Glomerular visceral epithelial cell (primary cell): ENCODE measurements at regions not wholly inside any gene's neighbourhood (a gene's known extent, or its start where the extent isn't known, plus 50 kb on each side); places are given as distances from the start of the nearest gene placed in this dataset.
A peak's percentile ranks its signal among the peaks of the same experiment; 100 is the strongest.
"Not testable (repeated sequence)": the region's sequence is repeated elsewhere in the genome, so short reads cannot be mapped to it uniquely, and the experiment has no call there.

ENCODE experiments used
- DNase-seq: peaks from one replicate; pipeline ENCODE4 v3.0.0-alpha.2; 2016; ENCODE audit errors: extremely low spot score

DNA sequence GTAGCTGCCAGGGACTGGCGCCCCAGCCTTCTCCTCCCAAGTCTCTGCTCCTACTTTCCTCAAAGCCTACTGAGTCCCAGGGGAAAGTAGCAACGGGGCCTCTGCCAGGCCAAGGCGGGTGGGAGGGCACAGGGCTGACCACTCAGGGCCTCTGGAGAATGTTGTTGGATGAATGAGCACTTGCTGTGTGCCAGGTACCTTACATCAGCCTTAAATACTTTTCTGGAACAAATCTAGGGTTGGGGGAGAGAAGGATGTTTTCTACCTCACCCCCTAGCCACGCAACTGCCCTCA is 119.3 kb upstream of the ZBTB40 start:
- no peak for DNase-seq

DNA sequence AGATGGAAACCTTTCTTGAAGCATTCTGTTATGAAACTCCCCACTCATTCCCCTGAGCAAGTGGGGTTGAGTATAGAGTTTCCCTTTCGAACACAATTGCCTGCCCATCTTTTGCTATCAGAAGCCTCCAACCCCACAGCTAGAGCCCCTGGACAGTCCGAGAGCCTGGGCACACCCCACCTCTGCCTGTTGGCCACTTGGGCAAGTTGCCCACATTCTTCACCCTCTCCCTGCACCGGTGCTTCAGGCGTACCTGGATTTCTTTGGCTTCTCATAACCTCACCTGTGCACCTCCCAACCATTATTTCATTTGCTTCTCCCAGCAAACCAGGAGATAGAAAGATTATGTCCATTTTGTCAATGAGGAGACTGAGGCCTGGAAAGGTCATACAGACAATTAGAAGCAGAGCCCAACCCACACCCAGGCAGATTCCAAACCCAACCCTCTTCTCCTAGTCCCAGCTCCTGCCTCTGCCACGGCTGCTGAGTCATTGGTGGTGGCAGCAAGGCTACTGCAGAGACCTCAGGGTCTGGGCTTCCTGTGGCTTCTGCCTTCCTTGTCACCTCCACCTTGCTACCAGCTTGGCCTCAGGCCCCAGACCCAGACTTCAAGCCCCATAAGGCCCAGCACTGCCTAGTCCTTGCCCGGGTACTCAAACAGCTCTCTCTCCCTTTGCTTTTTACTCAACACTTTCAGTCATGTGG is 118.7 kb upstream of the ZBTB40 start:
- DNase-seq, result no peak

DNA sequence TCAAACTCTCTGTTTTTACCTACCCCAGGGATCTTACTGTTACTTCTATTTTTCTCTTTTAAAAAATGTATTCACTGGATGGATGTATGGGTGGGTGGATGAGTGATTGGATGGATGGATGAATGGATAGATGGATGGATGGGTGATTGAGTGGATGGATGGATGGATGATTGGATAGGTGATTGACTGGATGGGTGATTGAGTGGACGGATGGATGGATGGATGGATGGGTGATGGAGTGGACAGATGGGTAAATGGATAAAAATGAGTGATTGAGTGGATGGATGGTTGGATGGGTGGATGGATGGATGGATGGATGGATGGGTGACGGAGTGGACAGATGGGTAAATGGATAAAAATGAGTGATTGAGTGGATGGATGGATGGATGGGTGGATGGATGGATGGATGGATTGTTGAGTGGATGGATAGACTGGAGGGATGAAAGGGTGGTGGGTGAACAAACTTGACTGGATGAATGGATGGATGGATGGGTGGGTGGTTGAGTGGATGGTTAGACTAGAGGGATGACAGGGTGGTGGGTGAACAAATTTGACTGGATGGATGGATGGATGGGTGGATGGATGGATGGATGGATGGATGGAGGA is 118.0 kb upstream of the ZBTB40 start:
- DNase-seq, result no peak

DNA sequence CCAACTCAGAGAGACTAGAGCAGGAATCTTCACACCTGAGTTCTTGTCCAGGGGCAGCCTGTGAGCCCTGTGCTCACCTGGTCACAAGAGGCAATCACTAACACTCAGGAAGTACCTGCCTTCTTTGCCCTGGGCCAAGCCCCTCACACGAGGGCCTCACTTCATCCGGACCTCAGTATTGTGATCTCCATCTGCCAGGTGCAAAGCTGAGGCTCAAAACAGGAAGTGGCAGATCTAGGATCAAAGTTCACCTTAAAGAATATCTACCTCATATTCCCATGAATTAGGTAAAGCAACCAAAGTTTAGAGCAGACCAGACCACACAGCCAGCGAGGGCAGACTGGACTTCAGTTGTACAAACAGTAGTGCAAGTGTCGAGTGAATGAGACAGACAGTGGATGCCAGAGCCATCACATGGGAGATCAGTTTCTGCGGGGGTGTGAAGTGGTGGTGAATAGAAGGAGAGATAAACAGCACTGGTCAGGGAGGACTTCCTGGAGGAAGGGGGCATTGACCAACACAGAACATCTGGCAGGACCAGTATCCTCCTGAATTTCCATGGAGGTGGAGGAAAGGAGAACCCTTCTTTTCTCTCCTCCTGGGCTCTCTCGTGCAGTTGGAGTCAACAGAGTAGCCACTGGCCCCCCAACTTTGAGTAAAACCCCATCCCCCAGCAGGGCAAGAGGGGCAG is 116.6 kb upstream of the ZBTB40 start:
- DNase-seq, result no peak

DNA sequence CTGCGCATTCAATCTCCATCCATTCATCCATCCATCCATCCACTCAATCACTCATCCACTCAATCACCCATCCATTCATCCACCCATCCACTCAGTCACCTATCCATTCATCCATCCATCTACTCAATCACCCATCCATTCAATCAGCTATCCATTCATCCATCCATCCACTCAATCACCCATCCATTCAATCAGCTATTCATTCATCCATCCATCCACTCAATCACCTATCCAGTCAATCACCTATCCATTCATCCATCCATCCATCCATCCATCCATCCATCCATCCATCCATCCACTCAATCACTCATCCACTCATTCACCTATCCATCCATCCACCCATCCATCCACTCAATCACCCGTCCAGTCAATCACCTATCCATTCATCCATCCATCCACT is 115.4 kb upstream of the ZBTB40 start:
- not testable (repeated sequence) for DNase-seq

DNA sequence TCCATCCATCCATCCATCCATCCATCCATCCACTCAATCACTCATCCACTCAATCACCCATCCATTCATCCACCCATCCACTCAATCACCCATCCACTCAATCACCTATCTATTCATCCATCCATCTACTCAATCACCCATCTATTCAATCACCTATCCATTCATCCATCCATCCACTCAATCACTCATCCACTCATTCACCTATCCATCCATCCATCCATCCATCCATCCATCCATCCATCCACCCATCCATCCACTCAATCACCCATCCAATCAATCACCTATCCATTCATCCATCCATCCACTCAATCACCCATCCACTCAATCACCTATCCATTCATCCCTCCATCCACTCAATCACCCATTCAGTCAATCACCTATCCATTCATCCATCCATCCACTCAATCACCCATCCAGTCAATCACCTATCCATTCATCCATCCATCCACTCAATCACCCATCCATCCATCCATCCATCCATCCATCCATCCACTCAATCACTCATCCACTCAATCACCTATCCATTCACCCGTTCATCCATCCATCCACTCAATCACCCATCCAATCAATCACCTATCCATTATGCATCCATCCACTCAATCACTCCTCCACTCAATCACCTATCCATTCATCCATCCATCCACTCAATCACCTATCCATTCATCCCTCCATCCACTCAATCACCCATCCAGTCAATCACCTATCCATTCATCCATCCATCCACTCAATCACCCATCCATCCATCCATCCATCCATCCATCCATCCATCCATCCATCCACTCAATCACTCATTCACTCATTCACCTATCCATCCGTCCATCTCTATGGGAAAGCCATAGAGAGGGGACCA is 114.7 kb upstream of the ZBTB40 start:
- not testable (repeated sequence) for DNase-seq

DNA sequence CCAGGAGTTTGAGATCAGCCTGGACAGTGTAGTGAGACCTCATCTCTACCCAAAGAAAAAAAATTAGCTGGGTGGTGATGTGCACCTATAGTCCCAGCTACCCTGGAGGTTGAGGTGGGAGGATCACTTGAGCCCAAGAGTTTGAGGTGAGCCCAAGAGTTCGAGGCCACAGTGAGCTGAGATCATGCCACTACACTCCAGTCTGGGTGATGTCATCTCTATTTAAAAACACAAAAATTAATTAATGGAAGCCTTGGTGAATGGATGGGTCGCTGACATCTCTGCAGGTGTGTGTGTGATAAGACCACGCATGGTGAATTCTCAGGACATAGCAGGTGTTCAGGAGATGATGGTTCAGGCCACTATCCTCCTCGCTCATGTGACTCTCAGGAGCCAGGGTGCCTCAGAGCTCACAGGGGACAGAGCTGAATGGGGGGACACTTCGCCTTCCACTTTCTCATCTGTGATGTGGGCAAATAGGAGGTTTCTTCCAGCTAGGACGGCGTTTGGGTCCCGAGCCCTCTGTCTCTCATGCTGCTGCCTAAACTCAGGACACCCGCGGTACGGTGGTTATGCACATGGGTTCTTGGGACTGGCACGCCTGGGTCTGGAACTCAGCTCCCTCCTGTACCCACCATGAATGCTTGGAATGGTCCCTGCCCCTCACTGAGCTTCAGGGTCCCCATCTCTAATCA is 113.4 kb upstream of the ZBTB40 start:
- no peak for DNase-seq

DNA sequence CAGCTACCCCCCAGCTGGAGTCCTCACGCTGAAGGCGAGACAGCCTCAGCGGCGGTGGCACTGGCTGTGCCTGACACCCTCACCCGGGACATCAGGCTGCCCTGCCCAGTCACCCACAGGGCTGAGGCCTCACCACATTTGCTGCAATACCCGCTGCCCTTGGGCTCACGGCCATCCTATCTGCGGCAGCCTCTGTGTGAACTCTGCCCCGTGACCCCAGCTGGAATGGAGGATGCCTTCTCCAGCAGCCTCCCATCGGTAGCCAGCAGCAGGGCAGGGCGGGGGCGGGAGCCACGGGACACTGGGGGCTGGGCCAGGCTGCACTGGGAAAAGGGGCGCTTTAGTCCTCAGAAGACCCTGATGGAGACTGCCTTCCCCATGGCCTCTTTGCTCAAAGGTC is 112.4 kb upstream of the ZBTB40 start:
- no peak for DNase-seq

DNA sequence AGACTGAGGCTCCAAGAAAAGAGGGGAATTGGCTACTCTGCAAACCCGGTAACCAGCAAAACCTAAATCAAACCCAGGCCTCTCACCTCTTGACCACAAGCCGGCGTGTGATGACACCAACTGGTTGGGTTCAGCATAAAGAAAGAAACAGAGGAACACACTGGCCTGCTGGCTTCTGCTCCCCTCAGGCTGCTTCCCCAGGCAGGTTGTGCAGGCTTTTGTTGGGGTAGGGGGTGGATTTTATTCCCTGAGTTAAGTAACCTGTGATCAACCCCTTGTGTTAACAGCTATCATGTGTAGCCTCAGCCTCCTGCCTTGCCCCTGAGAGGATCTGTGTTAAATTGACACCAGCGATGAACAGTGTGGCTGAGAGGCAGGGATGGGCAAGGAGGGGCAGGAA is 111.6 kb upstream of the ZBTB40 start:
- DNase-seq, result no peak

DNA sequence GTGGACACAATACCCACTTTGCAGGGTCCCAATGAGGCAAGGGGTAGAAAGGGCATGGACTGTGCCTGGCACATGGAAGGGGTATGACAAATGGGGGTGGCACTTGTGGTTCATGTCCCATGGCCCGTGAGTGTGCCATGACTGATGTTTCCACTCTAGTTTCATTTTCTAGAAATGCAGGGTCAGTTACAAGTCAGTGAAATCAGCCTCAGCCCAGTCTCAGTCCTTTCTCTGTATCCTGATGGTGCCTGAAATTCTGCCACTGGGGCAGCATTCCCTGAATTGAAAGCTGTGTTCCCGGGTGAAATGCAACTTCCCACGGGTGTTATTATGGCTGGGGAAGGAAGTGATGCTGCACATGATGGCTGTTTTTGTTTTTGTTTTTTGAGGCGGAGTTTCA is 110.8 kb upstream of the ZBTB40 start:
- DNase-seq, result no peak

DNA sequence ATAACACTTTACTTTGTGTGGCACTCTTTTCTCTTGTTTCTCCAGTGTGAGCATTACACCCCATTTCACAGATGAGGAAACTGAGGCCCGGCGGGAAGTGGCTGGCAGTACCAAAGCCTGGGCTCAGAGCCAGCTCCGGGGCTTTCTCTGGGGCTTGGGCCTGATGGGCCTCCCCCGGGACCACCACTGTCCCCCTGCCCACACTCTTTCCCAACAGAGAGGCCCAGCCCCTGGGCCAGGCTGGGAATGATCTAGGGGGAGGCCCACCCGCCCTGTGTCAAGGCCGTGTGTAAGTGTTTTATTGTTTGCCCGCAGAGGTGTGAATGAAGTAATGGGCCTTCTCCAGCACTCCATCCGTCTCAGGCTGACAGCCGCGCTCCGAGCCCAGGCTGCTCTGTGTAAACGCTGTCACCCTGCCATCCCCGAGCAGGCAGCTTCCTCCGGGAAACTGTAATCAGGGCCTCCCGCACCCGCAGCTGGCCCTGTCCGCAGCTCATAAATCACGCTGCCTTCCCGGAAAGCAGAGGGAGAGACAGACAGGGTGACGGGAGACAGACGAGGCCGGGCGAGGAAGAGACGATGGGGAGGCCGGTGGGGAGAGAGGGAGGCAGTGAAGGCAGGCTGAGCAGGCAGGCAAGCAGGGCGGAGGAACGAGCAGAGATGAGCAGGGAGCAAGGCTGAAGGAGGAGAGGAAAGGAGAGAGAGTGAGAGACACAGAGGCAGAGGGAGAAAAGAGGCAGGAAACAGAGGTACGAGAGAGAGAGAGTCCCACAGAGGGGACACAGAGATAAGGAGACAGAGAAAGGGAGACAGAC is 109.7 kb upstream of the ZBTB40 start:
- peak; percentile 11 for DNase-seq

DNA sequence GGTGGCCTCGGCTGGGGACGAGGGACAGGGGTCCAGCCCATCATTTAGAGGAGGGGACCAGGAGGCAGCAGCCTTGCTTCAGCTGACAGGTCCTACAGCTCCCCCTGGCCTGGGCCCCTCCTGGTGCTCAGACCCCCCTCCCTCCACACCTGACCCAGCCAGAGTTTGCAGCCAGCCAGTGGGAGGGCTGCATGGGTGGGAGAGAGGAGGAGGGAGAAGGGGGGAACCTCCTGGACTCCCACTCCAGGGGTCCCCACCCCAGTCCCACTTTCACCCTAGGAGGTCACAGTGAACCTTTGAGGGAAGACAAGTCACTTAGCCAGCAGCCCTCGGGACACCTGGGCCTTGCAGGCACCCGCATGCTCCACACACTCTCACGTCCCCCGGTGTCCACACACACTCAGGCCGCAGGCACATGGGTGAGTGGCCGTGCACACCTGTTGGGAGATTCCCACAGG is 108.9 kb upstream of the ZBTB40 start:
- no peak for DNase-seq

DNA sequence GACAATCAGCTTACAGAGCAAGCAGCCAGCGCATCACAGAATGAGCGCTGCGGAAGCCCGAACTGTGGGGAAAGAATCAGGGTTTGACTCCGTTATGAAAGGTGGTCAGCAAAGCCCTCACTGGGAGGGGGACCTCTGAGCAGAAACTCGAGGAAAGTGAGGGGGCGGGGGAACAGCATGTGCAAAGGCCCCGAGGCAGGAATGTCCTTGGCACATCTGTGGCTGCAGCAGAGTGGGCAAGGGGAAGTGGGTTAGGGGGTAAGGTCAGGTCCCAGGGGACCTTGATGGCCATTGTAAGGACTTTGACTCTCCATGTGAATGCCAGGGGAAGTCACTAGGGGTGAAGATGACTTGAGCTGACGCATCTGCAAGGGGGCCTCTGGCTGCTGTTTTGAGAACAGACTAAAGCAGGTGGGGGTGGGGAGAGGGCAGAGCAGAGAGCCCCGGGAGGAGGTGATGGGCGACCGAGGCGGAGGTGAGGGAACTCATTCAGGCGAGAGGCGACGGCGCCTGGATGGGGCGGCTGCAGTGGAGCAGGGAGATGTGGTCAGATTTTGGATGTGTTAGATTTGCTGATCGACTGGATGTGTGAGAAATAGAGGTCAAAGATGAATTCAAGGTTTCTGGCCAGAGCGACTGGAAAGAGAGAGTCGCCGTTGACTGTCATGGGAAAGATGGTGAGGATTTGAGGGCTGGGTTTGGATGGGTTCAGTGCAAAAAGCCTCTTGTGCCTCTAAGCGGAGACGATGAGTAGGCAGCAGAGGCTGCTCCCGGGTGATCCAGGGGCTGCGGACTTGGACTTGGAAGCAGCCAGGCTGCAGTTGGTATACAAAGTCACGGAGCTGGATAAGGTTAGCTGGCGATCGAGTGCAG is 108.0 kb upstream of the ZBTB40 start:
- DNase-seq, result no peak

DNA sequence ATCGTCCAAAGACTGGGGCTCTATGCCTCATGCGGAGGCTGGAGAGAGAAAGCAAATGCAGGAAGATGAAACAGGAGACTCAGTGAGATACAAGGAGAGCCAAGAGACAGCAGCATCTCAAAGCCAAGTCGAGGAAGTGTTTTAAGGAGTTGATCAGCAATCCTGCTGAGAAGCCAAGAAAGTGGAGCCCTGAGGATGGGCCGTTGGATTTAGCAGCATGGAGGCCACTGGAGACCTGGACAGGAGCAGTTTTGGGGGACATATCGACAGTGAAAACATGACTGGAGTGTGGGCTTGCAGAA is 107.4 kb upstream of the ZBTB40 start:
- DNase-seq, result no peak

DNA sequence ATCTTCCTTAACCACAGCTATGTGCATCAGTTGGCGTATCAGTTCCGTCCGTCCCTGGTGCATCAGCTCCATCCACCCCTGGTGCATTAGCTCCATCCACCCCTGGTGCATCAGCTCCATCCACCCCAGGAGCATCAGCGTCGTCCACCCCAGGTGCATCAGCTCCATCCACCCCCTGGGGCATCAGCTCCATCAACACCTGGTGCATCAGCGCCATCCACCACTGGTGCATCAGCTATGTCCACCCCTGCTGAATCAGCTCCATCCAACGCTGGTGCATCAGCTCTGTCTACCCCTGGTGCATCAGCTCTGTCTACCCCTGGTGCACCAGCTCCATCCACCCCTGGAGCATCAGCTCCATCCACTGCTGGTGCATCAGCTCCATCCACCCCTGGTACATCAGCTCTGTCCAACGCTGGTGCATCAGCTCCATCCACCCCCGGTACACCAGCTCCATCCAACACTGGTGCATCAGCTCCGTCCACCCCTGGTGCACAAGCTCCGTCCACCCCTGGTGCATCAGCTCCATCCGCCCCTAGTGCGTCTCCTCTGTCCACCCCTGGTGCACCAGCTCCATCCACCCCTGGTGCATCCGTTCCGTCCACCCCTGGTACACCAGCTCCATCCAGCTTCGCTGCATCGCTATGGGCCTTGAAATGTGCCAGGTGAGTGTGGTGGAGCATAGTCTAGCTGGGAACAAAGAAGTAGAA is 106.6 kb upstream of the ZBTB40 start:
- DNase-seq, result no peak

DNA sequence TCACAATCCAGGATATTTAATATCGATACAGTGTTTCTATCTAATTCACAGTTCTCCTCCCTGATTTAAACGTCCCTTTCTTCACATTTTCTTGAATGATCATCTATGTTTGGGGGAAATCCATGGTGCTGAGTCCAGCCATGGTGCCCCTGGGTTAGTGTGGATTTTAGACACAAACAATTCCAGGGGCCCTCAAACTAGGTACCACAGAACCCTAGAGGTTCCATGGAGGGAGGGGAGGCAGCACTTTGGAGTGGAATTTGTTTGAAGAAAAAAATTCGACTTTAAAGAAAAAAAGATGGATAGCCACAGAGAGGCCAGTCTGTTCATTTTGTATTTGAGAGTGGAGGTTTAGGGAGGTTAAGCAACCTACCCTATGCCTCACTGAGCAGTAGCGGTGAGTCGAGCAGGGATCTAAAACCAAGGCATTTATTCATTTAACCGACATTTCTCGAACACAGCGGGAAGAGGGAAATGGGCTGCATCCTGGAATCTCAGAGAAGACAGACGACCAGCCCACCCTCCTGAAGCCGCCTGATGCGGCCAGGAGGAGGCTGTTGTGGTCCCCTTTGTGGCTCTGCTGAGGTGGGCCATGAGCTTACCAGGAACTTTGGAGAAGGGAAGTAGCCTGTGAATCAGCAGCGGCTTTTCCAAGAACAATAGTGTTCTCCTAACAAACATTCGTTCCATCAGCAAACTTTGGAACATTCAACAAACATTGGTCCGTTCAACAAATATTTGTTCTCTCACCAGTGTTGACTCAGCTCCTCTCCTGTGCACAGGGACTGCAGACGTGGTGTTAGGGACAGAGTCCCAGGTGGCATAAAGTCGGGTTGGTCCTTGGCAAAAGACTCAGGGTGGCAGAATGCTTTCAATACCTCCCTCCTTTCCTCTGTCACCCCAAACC is 103.5 kb upstream of the ZBTB40 start:
- DNase-seq, result no peak

DNA sequence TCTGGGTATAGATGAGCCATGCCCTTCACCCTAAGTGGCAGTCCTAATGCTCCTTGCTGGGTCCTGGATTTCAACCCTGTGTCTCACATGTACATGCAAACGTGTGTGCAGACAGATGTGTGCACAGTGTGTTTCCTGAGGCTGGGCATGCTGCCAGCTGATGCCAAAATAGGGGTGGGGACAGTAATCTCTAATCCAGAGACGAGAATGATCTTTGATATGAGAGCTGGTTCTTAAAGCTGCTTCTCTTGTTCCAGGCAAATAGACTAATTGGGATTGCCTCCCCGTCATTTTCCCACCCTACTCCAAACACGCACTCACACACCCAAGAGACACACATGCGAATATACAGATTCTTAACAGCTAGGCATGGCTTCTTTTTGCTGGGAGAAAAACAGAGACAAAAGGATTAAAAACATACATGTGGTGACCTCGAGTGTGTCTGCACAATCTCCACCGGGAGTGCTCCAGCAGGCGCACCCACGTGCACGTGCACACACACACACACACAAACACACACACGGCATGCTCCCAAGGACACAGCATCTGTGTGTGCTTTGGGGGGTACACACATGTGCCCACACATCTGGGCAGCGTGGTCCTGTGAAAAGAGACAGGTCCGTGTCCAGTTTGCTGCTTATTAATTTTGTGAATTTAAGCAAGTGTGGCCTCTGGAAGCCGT is 102.1 kb upstream of the ZBTB40 start:
- DNase-seq, result no peak
